Panc1 (cell line): ENCODE measurements at regions not wholly inside any gene's neighbourhood (a gene's known extent, or its start where the extent isn't known, plus 50 kb on each side); places are given as distances from the start of the nearest gene placed in this dataset.

Experiments
- CTCF ChIP-seq: fragments of 450-650 bp; IDR thresholded peaks from 2 replicates; pipeline ENCODE4 v1.5.1; 2017; ENCODE audit warnings: mild to moderate bottlenecking
- POLR2AphosphoS5 ChIP-seq: IDR thresholded peaks from 2 replicates; pipeline ENCODE4 v1.6.1; 2012; ENCODE audit warnings: mild to moderate bottlenecking, low read depth, low read length, moderate library complexity

GRCh38 chr6:138719744-138720143 is 53.8 kb upstream of the CCDC28A start:
- no peak for TF ChIP-seq CTCF
- TF ChIP-seq POLR2AphosphoS5, result no peak
